HUDEP-2 (cell line): ENCODE measurements at regions not wholly inside any gene's neighbourhood (a gene's known extent, or its start where the extent isn't known, plus 50 kb on each side); places are given as distances from the start of the nearest gene placed in this dataset.
A peak's percentile ranks its signal among the peaks of the same experiment; 100 is the strongest.

Experiments
- DNase-seq, 76 experiments: peaks; one replicate each; lab custom pipeline; 2025; ENCODE audit not compliant: unreplicated experiment in 76 of 76; lab: John Stamatoyannopoulos, UW

DNA sequence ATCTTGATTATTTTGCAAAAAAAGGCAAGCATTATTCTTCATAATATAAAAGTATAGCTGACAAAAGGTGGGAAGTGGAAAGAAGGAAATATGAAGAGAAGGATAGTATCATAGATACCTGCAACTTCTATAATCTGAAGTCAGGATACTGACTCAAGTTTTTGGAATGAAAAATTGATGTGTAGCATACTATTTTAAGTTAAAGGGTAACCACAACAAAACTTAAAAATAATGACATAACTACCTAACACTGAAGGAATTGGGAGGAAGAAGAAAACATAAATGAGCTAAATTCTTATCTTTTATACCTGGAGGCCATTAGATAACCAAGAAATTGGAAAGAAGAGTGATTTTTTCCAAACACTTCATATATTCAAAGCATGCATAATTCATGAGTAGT lies 51.8 kb upstream of the TLE1 start:
- DNase-seq, result no peak

DNA sequence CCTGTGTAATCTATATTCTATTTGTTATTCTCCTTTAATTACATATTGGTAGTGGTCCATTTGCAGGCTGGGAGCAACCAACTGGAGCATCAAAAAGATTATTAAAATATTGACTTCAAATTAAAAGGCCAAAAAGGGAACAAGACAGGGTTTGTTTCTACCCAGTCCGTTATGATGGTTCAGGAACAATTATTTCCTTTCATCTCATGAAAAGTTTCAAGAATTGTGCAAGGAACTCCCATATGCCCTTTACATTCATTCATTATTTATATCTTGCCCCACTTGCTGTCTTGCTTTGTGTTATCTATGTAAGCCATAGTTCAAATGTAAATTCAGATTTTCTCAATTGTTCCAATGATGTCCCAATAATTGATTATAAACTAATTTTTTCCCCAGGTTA lies 58.7 kb upstream of the TLE1 start:
- no peak for DNase-seq

DNA sequence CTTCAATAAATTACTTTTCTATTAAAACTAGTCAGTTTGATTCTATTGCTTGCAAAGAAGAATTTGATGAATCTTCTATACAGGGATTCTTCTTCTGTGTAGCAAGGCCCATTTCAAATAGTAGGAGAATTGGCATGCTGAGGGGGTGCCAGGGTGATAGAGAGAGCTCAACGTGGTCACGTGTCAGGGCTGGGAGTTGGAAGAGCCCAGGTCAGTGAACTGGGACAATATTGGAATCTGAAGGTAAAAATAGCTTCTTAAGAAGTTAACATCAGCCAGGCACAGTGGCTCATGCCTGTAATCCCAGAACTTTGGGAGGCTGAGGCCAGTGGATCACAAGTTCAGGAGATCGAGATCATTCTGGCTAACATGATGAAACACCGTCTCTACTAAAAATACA lies 64.1 kb upstream of the TLE1 start:
- DNase-seq, result no peak

DNA sequence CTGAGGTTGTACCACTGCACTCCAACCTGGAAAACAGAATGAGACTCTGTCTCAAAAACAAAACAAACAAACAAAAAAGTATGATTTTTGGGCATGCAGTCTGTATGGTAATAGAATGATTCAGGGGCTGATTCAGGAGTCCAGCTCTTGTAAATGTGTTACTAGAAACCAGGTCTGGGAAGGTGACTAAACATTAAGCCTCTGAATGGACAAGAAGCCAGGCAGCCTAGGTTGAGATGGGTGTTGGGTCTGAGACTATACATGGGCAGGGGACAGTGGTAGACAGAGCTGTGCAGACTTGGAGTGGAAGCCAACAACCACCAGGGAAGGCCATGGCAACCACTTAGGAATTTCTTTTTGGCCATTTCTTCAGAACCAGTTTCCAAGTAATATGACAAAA lies 64.9 kb upstream of the TLE1 start:
- no peak for DNase-seq

DNA sequence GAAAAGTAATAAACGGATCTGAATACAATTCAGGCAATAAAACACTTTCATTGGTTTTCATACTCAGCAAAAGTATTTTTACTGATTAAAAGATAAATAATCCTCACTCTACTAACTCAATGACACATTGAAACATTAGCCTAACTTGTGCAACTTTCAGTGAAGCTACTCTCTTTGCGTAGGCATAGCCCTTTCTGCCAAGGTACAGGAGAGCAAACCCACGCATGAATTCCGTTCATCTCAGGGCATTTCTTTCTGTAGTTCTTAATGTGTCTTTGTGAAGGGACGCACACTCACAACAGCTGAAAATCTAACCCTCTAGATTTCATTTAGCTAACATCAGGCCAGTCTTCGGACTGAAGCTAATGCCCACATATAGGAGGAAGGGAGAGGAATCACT lies 66.4 kb upstream of the TLE1 start:
- DNase-seq, result no peak

DNA sequence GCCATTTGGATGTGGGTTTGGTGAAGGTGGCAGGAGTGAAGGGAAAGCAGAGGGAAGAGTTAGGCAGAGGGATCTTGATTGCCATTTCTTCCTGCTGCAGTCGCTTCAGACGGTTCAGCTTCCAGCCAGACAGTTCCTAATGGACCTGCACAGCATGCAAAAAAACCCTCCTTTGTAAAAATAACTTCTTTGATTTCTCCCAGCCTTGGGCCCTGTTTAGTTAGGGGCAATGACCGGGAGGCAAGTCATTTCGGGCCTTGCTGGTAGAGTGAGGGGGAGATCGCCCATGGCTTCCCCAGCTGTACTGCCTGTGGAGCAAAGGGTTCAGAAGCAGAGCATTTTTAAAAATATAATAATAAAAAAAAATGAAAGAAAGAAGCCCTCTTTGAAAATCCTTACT lies 67.2 kb upstream of the TLE1 start:
- no peak for DNase-seq

DNA sequence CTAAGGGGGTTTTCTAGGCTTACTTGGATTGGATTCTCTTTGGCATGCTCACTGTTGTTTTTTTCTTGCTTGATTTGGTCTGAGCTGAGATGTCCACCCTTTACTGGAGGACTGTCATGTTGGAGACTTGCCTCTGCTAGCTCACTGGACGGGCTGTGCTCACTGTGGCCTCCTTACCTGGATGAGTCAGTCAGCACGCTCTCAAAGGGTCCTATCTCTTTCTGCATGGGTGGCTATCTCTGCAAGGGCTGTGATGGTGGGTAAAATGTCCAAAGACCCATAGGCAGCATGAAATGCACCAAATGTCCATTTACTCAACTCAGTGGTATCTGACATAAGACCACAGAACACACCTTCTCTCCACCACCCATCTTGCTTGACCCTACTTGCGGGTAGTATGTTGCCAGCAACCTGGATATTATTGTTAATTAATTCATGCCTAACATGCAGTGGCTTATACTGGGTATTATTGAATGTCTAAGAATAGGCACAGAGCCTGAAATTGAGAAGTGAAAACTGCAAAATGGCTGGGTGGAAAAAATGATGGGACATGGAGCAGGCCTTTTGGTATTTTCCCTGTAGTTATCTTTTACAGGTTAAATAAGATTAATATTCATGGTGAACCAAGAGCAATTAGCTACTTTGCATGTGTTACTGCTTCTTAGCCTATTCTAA lies 68.9 kb upstream of the TLE1 start:
- no peak for DNase-seq

DNA sequence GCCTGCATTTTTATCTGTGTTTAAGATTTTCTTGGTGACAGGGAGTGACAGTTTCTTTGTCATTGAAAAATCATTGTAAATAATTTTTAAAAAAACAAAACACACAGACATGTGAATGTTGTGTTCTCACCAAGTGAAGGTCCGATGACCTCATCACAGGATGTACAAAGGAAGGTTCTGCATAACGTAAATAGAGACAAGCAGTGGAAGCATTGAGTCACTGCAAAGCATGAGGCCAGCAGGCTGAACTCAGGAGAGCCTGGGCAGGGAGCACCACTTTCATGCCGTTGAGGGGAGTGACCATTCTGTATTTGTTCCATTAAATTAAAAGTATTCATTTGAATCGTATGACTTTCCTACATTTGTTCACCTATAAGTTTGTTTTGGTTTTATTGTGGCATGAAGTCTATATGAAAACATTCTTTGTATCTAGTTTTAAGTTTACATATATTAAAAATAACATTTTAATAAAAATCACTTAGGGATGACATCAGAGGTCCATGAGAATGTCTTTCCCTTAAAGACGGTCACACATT lies 70.4 kb upstream of the TLE1 start:
- DNase-seq, result peak in 6 of 76 experiments; percentile 3 to 27 (median 16)

DNA sequence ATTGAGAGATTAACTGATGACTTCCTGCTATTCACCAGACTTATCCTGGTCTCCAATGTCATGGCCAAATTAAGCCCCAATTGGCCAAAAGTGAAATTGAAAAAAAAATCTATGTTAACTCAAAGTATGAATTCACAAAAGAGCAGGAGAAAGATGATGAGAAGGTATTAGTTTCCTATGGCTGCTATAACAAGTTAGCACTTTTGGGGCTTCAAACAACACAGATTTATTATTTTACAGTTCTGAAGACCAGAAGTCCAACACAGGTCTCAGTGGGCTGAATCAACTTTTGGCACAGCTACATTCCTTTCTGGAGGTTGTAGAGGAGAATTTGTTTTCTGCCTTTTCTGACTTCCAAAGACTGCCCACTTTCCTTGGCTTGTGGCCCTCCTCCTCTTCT lies 78.6 kb upstream of the TLE1 start:
- DNase-seq, result no peak

DNA sequence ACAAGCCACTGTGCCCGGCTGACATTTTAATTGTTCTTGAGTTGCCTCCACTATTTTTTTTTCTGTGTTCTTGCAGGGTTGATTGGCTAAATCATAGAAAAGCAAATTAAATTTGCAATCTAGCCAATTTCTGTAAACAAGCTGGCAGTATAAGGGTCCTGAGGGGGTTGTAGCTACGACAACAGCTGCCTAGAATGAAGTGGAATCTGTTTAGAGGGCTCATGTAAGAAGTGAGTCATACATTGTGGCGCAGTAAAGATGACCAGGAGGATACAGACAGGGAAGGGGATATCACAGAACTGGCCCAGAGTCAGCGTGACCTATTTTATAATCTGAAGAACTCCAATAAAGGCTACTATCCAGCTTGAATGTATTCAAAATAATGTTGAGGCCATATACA lies 82.2 kb upstream of the TLE1 start:
- no peak for DNase-seq

DNA sequence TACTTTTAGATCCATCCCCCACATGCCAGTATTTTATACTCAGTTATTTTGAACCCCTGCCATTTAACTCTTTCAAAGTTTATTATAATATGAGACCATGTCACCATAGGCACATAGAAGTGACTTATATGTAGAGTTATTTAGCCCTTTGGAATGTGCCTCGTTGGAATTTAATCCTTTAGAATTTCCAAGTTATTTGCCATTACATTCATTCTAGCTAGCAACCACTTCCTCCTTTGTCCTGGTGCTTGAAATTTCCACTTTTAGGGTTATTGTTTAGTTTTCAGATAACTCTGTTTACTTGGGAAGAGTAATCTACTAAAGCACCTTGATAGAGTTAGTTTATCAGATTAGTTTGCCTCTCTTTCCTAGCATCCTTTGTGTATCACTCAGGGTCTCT lies 82.8 kb upstream of the TLE1 start:
- DNase-seq, result no peak

DNA sequence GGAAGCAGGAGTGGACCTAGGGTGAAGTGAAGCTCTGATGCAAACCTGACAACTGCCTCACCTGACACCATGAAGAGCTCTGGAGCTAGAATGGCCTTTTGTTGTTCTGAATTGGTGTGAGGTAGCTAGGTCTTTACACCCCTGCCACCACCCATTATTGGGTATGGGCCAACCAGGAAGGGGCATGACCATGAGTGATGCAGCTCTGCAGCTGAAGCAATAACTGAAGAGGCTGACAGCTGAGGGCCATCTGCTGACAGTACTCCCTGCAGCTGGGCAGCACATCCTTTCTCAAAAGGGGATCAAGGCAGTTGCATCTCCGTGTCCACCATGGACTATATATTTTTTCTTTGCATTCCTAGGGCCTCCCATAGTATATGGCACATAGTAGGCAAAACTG lies 87.0 kb upstream of the TLE1 start:
- no peak for DNase-seq

DNA sequence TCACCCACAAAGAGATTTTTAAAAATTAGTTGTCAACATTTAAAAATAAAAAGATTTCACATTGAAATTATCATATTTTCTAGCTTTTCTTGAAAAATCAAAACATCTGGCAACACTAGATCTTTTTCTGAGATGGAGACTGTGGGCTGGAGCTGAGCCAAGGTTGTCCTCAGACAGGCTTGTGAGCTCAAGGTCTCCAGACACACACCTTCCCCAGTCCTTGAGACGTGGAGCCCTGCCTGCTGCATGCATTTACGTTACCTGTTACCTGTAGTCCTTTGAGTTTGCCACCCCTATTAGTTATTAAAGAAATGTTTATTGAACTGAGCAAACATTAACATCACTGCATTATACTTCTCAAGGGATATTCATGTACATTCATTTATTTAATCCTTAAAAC lies 87.5 kb upstream of the TLE1 start:
- peak in 4 of 76 experiments; percentile 7 to 25 (median 16) for DNase-seq

DNA sequence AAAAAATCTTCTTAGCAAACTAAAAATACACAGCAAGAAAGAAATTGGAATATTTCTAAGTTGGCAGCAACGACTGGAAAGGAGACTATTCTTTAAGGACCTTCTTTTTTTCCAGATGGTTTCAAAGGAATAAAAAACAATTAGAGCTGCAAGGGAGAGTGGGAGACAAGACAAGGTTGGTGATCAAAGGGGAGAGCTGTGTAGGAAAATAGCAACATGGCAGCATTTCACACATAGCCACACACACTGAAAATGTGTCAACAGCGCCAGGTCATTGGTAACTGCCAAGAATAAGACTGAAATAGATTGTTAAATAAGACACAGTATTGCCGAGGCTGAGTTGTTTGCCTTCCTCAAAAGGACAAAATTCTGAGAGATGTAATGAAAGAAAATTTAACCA lies 88.1 kb upstream of the TLE1 start:
- no peak for DNase-seq

DNA sequence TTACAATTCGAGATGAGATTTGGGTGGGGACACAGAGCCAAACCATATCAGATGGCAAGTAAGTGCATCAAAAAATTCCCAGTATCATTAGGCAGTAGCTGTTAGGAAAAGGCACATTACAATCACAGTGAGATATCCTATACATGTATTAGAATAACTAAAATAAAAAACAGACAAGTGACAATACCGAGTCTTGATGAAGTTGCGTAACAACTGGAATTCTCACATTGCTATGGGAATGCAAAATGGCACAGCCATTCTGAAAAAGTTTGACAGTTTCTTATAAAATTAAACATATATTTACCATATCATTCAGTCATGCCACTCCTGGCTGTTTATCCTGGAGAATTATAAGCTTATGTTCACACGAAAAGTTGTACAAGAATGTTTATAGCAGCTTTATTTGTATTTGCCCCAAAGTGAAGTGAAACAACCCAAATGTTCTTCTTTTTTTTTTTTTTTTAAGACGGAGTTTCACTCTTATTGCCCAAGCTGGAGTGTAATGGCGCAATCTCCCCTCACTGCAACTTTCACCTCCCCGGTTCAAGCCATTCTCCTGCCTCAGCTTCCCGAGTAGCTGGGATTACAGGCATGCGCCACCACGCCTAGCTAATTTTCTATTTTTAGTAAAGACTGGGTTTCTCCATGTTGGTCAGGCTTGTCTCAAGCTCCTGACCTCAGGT lies 93.1 kb upstream of the TLE1 start:
- no peak for DNase-seq

DNA sequence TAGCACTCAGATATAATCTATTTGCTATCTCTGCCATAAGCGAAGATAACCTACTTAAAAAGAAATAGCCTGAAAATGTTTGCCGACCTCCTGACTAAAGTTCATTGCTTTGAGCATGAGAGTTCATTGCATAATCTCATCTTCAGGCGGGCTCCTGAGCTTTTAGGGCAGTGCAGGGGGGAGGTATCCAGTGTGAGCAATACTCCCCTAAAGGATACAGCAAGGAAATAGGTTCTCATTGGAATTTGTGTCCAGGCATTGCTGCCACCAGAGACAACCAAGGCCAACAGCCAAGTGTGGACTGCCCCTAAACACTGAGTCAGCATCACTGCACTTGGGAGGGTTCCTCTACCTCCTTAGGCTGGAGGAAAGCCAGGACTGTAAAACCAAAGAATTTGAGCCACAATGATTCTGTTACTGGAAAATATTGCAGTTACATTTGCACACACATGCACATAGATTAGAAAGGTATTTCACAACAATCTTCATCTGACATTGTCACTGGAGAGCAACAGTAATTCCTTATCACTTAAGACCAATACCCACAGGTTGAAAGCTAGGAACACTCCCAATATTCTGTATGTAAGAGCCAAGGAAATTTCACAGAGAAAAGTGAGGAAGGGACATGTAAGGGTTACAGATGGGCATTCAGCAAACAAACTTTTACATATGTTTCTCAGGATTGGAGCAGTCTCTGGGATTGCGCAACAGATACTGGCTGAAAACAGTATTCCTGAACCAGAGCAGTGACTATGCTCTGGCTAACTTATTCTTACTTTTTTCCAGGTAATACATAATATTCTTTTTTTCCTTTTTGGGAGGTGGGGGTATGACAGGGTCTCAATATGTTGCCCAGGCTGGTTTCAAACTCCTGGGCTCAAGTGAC lies 98.6 kb upstream of the TLE1 start:
- peak in 75 of 76 experiments; percentile 14 to 98 (median 72) for DNase-seq

DNA sequence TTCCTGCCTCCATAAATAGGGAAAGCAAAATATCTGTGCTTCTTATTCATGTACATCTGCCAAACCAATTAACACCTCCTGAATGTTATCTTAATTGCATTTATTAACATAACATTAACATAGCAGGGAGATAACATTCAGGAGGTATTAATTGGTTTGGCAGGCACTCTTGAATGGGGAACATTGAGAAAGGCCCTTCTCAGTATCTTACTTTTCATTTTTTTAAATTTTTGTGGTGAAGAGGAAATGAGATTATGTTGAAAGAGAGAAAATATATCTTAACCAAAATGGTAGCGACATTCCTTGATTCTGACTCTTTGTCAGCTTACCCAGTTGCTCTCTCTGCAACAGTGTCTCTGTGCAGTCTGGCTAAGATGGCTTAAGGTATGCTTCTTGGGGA lies 100.4 kb upstream of the TLE1 start:
- no peak for DNase-seq

DNA sequence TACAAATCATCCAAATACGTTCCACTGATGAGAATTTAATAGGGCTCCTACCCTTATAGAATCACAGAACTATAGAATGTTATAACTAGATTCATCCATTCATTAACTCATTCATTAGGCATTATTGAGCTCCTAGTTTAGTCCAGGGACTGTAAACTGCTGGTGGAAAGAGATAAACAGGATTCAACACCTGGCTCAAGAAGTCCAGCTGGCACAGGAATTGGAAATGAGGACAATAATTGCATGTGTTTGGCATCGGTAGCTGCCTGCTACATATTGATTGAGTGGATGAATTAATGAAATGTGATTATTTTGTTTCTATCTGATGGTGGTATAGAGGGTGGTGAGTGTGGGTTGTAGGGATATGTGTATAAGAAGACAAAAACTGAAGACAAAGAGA lies 100.8 kb upstream of the TLE1 start:
- no peak for DNase-seq

DNA sequence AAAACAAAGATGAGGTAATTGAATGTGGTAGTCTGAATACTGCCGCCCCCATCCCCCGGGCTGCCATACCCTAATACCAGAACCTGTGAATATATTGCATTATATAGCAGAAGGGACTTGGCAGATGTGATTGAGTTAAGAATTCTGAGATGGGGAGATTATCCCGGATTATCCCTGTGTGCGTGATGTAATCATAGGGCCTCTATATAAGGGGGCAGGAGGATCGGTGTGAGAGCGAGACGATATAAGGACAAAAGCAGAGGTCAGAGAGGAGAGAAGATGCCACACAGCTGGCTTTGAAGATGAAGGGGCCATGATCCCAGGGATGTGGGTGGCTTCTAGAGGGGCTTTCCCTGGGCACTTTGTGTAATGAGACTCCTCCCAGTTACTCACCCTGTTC lies 101.7 kb upstream of the TLE1 start:
- no peak for DNase-seq

DNA sequence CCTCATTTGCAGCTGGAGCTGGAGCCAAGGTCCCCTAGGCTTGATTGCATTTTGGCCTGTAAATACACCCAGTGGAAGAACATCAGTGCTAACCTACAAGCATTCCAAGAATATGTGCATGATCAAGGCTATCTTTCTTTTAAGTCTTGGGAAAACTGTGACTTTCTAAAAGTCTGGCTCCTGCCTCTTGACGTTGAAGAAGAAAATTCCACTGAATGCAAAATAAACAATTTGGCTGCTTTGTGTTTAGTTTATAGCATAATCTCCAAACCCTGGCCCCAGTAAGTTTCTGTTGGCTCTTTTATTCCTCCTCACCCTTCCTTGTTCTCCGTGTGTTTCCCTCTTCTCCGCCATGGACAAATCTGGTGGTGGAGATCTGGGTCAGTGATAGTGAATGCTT lies 109.3 kb upstream of the TLE1 start:
- no peak for DNase-seq

DNA sequence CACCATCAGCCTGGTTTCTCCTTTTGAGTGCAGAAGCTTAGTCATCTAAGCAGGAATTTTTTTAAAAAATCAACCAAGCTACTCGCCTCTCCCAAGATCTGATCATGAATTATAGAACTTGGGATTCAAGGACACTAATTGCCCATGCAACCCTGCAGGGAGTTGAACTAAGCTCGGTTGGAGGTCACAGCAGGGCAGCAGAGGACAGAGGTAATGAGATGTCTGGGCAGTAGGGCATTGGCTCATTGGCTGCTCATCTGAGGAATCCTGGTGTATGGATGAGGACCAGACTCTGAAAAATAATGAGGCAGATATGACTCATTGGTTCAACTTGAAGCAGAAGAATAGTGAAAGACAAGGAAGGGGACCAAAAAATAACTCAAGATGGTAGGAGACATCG lies 111.8 kb upstream of the TLE1 start:
- no peak for DNase-seq
